Islet of Langerhans (tissue), 1 donor: ENCODE measurements at regions not wholly inside any gene's neighbourhood (a gene's known extent, or its start where the extent isn't known, plus 50 kb on each side); places are given as distances from the start of the nearest gene placed in this dataset.
"Not testable (repeated sequence)": the region's sequence is repeated elsewhere in the genome, so short reads cannot be mapped to it uniquely, and the experiment has no call there.

Source experiments
- FAIRE-seq: peaks from one replicate; lab custom pipeline; 2011; peaks lifted over from hg19 to GRCh38; lab: Jason Lieb, UNC

DNA sequence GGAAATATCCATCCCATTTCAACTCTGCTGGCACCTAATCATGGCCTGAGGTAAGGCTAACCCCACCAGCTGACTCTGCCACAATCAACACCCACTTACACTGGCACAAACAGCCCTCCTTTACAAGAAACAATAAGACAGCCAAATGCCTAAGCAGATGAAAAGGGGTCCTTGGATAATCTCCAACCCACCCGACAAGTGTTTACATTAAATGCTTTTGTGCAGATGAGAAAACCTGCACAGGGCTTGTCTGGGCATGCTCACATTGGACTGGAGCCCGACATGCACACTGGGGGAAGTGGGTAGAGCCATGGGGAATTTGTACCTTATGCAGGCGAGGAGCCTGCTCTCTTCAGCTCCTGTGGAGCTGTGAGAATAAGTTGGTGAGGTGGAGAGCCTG, 138.9 kb upstream of the ITM2A start:
- no peak for FAIRE-seq

GRCh38 chrX:79482686-79483085, 115.6 kb upstream of the ITM2A start:
- no peak for FAIRE-seq

DNA sequence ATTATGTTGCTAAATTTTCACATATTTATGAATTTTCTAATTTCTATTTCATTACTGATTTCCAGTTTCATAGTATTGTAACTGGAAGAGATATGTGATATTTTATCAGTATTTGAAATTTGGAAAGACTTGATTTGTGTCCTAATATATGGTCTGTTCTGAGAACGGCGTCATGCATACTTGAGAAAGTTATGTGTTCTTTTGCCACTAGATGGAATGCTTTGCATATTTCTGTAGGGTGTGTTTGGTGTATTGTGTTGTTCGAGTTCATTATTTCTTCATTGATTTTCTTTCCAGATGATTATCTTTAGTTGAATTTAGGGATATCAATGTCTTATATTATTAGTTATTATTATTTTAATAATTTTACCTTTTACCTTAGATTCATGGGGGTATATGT, 110.6 kb upstream of the ITM2A start:
- FAIRE-seq: no peak

DNA sequence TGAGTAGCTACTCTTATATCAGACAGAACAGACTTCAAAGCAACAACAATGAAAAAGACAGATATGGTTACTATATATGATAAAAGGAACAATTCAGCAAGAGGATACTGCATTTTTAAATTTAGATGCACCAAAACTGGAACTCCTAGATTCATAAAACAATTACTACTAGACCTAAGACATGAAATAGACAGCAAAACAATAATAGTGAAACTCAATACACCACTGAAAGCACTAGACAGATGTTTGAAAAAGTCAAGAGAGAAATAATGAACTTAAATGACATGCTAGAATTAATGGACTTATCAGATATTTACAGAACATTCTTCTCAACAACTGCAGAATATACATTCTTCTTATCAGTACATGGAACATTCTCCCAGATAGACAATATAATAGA, 99.5 kb upstream of the ITM2A start:
- FAIRE-seq: no peak

GRCh38 chrX:79462458-79462857, 95.3 kb upstream of the ITM2A start:
- no peak for FAIRE-seq

- not testable (repeated sequence) for FAIRE-seq
These were observed 89.5 kb upstream of the ITM2A start for GRCh38 chrX:79456593-79456992.

GRCh38 chrX:79452881-79453280, 85.7 kb upstream of the ITM2A start:
- FAIRE-seq: no peak

DNA sequence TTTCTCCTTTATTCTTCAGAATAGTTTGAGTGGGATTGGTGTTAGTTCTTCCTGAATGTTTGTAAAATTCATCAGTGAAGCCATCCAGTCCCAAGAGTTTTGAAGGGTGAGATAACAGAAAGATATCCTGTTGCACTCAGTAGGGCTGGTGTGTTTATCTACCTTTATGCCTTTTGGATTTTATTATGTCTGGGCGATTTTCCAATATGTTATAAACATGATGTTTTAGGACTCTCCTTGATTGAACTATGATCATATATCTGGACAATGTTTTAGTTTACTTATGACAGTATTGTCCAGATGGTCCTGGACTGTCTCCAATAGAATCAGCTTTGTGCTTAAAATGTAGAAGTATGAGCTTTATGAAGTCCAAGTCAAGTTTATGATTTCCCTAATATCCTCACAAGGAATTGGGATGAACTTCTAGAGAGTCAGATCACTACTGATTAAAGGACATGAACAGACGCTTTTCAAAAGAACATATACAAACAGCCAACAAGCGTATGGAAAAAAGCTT, 77.6 kb upstream of the ITM2A start:
- FAIRE-seq: no peak

DNA sequence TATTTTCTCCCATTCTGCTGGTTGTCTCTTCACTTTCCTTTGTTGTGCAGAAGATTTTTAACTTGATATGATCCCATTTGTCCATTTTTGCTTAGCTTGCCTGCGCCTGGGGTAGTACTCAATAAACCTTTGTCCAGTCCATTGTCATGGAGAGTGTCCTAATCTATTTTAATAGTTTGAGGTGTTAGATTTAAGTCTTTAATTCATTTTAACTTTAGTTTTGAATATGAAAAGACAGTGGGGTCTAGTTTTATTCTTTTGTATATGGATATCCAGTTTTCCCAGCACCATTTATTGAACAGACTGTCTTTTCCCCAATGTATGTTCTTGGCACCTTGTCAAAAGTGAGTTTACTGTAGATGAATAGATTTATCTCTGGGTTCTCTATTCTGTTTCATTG, 76.0 kb upstream of the ITM2A start:
- FAIRE-seq: no peak

- no peak for FAIRE-seq
These were observed 73.2 kb upstream of the ITM2A start for GRCh38 chrX:79440336-79440735.
